Mesothelial cell of epicardium (in vitro differentiated cells): ENCODE measurements at regions not wholly inside any gene's neighbourhood (a gene's known extent, or its start where the extent isn't known, plus 50 kb on each side); places are given as distances from the start of the nearest gene placed in this dataset.

Experiments used
- DNase-seq, 2 experiments: peaks; one replicate each; pipeline ENCODE4 v3.0.0; 2021; ENCODE audit warnings: low spot score in 2 of 2; ENCODE audit not compliant: unreplicated experiment in 2 of 2
- H3K27ac Mint-ChIP-seq: 2 replicates; pipeline ENCODE4 v1.8.0; 2021; ENCODE audit warnings: mixed read lengths
- H3K27me3 Mint-ChIP-seq: 2 replicates; pipeline ENCODE4 v1.8.0; 2021; ENCODE audit warnings: low read depth, mixed read lengths
- H3K36me3 Mint-ChIP-seq: 2 replicates; pipeline ENCODE4 v1.8.0; 2021; ENCODE audit warnings: mixed read lengths
- H3K4me1 Mint-ChIP-seq: 2 replicates; pipeline ENCODE4 v1.8.0; 2021; ENCODE audit warnings: mixed read lengths
- H3K4me3 Mint-ChIP-seq: 2 replicates; pipeline ENCODE4 v1.8.0; 2021; ENCODE audit warnings: mild to moderate bottlenecking, moderate library complexity, mixed read lengths
- H3K9me3 Mint-ChIP-seq: 2 replicates; pipeline ENCODE4 v1.8.0; 2021; ENCODE audit warnings: mixed read lengths
- TF ChIP-seq, protein P1 (sequence below): fragments of 200-600 bp; sonication (generic); IDR thresholded peaks from one replicate; pipeline ENCODE4 v1.5.0; 2021; ENCODE audit warnings: antibody characterized with exemption; ENCODE audit not compliant: unreplicated experiment

DNA sequence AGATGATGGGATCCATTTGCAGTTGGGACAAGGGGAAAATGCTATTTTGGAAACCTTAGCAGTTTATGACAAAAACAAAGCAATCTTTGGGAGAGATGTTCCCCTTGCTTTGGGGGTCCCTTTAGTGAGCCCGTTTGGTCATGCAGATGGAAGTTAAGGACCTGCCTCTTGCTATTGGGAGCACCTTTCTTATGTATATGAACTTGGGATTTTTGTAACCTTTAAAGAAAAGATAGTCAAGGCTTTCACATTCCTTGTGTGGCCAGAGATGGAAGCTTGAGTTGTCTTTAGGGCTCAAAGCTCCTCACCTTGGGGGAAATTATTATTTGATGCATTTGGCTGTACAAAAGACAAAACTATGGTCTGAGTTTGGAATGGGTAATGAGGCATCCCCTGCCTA lies 179.0 kb upstream of the PLPP4 start:
- Mint-ChIP-seq H3K27ac (no peak overlapping the region), H3K4me1 (no peaks in the 10 kb centered on the region), H3K4me3 (no peak overlapping the region), H3K27me3 (peaks cover 32% of the 10 kb centered on the region), H3K36me3 (no peaks in the 10 kb centered on the region), H3K9me3 (no peaks in the 10 kb centered on the region)
- TF ChIP-seq, protein P1, sequence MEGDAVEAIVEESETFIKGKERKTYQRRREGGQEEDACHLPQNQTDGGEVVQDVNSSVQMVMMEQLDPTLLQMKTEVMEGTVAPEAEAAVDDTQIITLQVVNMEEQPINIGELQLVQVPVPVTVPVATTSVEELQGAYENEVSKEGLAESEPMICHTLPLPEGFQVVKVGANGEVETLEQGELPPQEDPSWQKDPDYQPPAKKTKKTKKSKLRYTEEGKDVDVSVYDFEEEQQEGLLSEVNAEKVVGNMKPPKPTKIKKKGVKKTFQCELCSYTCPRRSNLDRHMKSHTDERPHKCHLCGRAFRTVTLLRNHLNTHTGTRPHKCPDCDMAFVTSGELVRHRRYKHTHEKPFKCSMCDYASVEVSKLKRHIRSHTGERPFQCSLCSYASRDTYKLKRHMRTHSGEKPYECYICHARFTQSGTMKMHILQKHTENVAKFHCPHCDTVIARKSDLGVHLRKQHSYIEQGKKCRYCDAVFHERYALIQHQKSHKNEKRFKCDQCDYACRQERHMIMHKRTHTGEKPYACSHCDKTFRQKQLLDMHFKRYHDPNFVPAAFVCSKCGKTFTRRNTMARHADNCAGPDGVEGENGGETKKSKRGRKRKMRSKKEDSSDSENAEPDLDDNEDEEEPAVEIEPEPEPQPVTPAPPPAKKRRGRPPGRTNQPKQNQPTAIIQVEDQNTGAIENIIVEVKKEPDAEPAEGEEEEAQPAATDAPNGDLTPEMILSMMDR: no peak
- no peak for DNase-seq

DNA sequence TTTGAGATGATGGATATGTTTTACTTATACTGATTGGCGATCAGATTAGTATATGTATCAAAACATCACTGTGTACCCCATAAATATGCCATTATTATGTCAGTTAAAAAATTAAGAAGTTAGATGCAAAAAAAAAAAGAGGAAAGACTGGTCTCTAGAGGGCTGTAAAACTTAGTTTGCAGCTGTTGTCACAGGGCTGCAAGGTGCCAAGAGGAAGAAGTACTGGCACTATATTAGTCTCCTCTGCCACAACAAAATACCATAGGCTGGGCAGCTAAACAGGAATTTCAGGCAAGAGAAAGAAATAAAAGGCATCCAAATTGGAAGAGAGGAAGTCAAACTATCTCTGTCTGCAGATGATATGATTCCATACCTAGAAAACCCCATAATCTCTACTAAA lies 177.8 kb upstream of the PLPP4 start:
- no peak for DNase-seq
- no peaks in the 10 kb centered on the region for H3K4me1 Mint-ChIP-seq
- H3K36me3 Mint-ChIP-seq: no peaks in the 10 kb centered on the region
- TF ChIP-seq, protein P1: no peak
- no peak overlapping the region for H3K27ac Mint-ChIP-seq
- no peaks in the 10 kb centered on the region for H3K9me3 Mint-ChIP-seq
- no peak overlapping the region for H3K4me3 Mint-ChIP-seq
- H3K27me3 Mint-ChIP-seq: peaks cover 27% of the 10 kb centered on the region

DNA sequence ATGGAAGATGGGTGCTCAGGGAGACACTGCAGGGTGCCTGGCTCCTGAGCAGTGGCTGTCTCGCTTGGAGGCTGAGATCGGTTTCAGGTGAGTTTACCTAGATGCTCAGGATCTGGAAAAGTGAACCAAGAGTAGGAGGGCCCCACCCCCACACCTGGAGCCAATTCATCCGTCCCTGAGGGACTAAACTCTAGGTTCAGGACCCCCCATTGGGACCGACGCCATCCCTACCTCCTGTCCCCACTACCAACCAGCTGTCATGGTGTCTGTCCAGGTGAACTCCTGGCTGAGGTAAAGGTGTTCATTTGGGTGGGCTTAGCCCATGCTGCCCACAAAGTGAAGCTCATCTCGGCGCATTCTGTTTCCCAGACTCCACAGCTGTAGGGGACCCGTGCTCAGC lies 174.6 kb upstream of the PLPP4 start:
- TF ChIP-seq, protein P1: no peak
- Mint-ChIP-seq H3K36me3 (no peaks in the 10 kb centered on the region), H3K27ac (no peak overlapping the region), H3K9me3 (no peaks in the 10 kb centered on the region), H3K4me1 (no peaks in the 10 kb centered on the region), H3K27me3 (peaks cover 18% of the 10 kb centered on the region), H3K4me3 (no peak overlapping the region)
- DNase-seq: no peak

DNA sequence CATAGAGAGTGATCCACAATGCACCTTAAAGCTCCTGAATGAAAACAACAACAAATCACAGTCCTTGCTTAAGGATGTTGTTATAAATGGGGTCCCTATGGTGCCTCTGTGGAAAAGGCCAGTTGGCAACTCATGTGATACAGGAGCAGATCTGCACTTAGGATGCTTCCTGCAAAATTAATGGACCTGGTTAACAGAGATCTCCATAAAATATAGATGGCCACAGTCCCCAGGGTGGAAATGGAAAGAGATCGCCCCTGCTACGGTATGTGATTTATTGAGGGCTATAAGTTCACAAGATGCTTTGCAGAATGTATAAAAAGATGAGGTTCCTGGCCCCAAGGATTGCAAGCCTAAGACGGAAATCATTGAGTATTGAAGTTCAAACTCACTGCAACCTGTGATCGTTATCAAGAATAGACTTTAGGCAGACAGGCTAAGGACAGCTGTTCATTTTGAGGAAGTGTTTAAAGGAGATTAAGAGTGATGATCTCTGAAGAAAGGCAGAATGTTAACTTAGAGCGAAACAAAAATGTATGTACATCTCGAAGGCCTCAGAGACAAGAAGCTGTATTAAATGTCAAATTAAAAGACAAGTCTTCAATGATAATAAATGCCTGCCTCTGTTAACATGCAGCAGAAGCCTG lies 174.1 kb upstream of the PLPP4 start:
- no peak for DNase-seq
- Mint-ChIP-seq H3K4me3 (no peak overlapping the region), H3K36me3 (no peaks in the 10 kb centered on the region), H3K9me3 (no peaks in the 10 kb centered on the region), H3K4me1 (no peaks in the 10 kb centered on the region), H3K27ac (no peak overlapping the region), H3K27me3 (peaks cover 16% of the 10 kb centered on the region)
- TF ChIP-seq, protein P1: no peak

DNA sequence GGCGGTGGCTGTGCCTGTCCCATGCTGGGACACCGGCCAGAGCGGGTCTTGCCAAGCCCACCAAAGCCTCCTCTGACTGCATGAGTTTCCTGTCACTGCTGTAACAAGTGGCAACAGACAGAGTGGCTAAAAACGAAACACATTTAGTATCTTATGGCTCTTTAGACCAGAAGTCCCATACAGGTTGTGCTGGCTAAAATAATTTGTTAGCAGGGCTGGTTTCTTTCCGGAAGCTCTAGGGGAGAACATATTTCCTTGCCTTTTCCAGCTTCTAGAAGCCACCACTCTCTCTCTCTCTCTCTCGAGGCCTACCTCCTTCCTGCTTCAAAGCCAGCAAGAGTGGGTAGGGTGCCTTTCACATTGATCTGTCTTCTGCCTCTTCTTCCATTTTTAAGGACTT lies 171.6 kb upstream of the PLPP4 start:
- H3K4me3 Mint-ChIP-seq: no peak overlapping the region
- TF ChIP-seq, protein P1: no peak
- no peaks in the 10 kb centered on the region for H3K4me1 Mint-ChIP-seq
- H3K27me3 Mint-ChIP-seq: peaks cover 9% of the 10 kb centered on the region
- H3K9me3 Mint-ChIP-seq: no peaks in the 10 kb centered on the region
- H3K36me3 Mint-ChIP-seq: no peaks in the 10 kb centered on the region
- DNase-seq: no peak
- no peak overlapping the region for H3K27ac Mint-ChIP-seq

- no peak overlapping the region for H3K27ac Mint-ChIP-seq
- TF ChIP-seq, protein P1: no peak
- H3K9me3 Mint-ChIP-seq: no peaks in the 10 kb centered on the region
- H3K4me3 Mint-ChIP-seq: no peak overlapping the region
- H3K4me1 Mint-ChIP-seq: no peaks in the 10 kb centered on the region
- H3K27me3 Mint-ChIP-seq: peaks cover 16% of the 10 kb centered on the region
- H3K36me3 Mint-ChIP-seq: no peaks in the 10 kb centered on the region
- DNase-seq: no peak
Measured at GRCh38 chr10:120286280-120286679, 170.7 kb upstream of the PLPP4 start.
